ENCODE measurements at regions not wholly inside any gene's neighbourhood (a gene's known extent, or its start where the extent isn't known, plus 50 kb on each side); places are given as distances from the start of the nearest gene placed in this dataset.
A peak's percentile ranks its signal among the peaks of the same experiment; 100 is the strongest.

- peak; percentile 65 to 76 for DNase-seq
- ATAC-seq: peak; percentile 57 to 80 (median 72)
- Histone ChIP-seq H3K4me1 (no peaks in the 10 kb centered on the region), H3K9me3 (no peaks in the 10 kb centered on the region), H3K4me3 (no peak overlapping the region), H3K36me3 (ENCODE audit: insufficient read depth in 1 of 2, low read depth in 1 of 2) (no peaks in the 10 kb centered on the region), H3K27me3 (ENCODE audit: insufficient read depth in 3 of 3, low read length in 2 of 3) (peaks cover 0 to 5% (median 0%) of the 10 kb centered on the region in 3 donors), H3K27ac (no peak overlapping the region)
- intact Hi-C loops (cut with DNase I): no loop called here
- TF ChIP-seq CTCF (IDR thresholded peaks at IDR 0.05): peak; percentile 80
- WGBS, 3 donors: 18 to 27% (median 20%) methylated on average over 15 of the region's 15 CpGs
Measured at GRCh38 chr18:42298759-42299675, 344.0 kb downstream of the PIK3C3 start.

GRCh38 chr18:42305869-42306593 is 351.0 kb downstream of the PIK3C3 start:
- H3K4me3 ChIP-seq: no peak overlapping the region
- WGBS, 3 donors: 77 to 86% (median 83%) methylated on average over 3 of the region's 3 CpGs
- intact Hi-C loops (cut with DNase I): loop anchor here in 1 of 2 donors (10.0 kb wide), 1 partner anchor 1289 kb away; no protein-coding TSS in a partner anchor
- DNase-seq: no peak
- ATAC-seq: no peak
- no peak overlapping the region for H3K27ac ChIP-seq
- no peaks in the 10 kb centered on the region for H3K36me3 ChIP-seq (ENCODE audit: insufficient read depth in 1 of 2, low read depth in 1 of 2)
- no peak for TF ChIP-seq CTCF (IDR thresholded peaks at IDR 0.05)
- H3K9me3 ChIP-seq: no peaks in the 10 kb centered on the region
- H3K4me1 ChIP-seq: no peaks in the 10 kb centered on the region
- peaks cover 0 to 5% (median 0%) of the 10 kb centered on the region in 3 donors for H3K27me3 ChIP-seq (ENCODE audit: insufficient read depth in 3 of 3, low read length in 2 of 3)

GRCh38 chr18:42306594-42306980 is 351.6 kb downstream of the PIK3C3 start:
- ATAC-seq (no peak), DNase-seq (no peak)
- Histone ChIP-seq H3K27ac (no peak overlapping the region), H3K27me3 (ENCODE audit: insufficient read depth in 3 of 3, low read length in 2 of 3) (peaks cover 0 to 3% (median 0%) of the 10 kb centered on the region in 3 donors), H3K36me3 (ENCODE audit: insufficient read depth in 1 of 2, low read depth in 1 of 2) (no peaks in the 10 kb centered on the region), H3K4me1 (no peaks in the 10 kb centered on the region), H3K4me3 (no peak overlapping the region), H3K9me3 (no peaks in the 10 kb centered on the region)
- intact Hi-C loops (cut with DNase I): loop anchor here in 1 of 2 donors (10.0 kb wide), 1 partner anchor 1288 kb away; no protein-coding TSS in a partner anchor
- no peak for TF ChIP-seq CTCF (IDR thresholded peaks at IDR 0.05)

- intact Hi-C loops (cut with DNase I): no loop called here
- Histone ChIP-seq H3K4me1 (no peaks in the 10 kb centered on the region), H3K4me3 (no peak overlapping the region), H3K27me3 (ENCODE audit: insufficient read depth in 3 of 3, low read length in 2 of 3) (no peaks in the 10 kb centered on the region), H3K27ac (no peak overlapping the region), H3K9me3 (no peaks in the 10 kb centered on the region), H3K36me3 (ENCODE audit: insufficient read depth in 1 of 2, low read depth in 1 of 2) (no peaks in the 10 kb centered on the region)
- TF ChIP-seq CTCF (IDR thresholded peaks at IDR 0.05): no peak
- DNase-seq (peak; percentile 46 to 64), ATAC-seq (peak in 3 of 4 donors; percentile 35 to 69 (median 50))
- WGBS, 3 donors: 47 to 53% (median 49%) methylated on average over 3 of the region's 3 CpGs
Measured at GRCh38 chr18:42310956-42311355, 355.9 kb downstream of the PIK3C3 start.

All from psoas muscle (tissue), 7 donors.